ENCODE measurements at regions not wholly inside any gene's neighbourhood (a gene's known extent, or its start where the extent isn't known, plus 50 kb on each side); places are given as distances from the start of the nearest gene placed in this dataset.

GRCh38 chr5:54832858-54833257 lies 152.5 kb downstream of the ESM1 start:
- Mint-ChIP-seq H3K36me3 (ENCODE audit: low read depth) (no peaks in the 10 kb centered on the region), H3K4me3 (no peak overlapping the region), H3K27me3 (no peaks in the 10 kb centered on the region), H3K4me1 (peaks cover 7% of the 10 kb centered on the region), H3K27ac (no peak overlapping the region), H3K9me3 (ENCODE audit: low read depth) (no peaks in the 10 kb centered on the region)
- CTCF ChIA-PET = interaction anchor here (3.2 kb wide), 1 partner anchor 12 kb away, joined by 18 read pairs; no protein-coding TSS in a partner anchor
- intact Hi-C loops (cut with DNase I, micrococcal nuclease) = no loop called here
- DNase-seq (no peak), ATAC-seq (no peak)
- POLR2A ChIA-PET = no interaction called here

DNA sequence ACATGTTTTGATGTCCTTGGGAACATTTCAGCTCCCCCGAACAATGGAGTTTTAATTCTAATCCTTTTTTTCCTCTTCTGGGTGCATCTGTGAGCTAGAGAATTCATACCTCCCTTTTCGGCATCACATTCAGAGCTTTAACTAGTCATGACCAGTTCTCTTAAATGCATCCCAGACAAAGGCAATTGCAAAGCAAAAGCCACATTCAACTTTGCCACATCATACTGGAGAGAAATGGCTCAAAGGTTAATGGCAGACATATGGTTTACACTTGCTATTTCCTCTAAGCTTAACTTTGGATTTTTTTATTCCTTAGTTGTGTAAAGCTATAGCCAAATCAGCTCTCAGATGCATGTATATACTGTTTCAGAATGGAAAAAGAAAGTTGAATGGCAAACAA lies 153.3 kb downstream of the ESM1 start:
- no peak overlapping the region for H3K27ac Mint-ChIP-seq
- H3K36me3 Mint-ChIP-seq (ENCODE audit: low read depth) = no peaks in the 10 kb centered on the region
- peaks cover 7% of the 10 kb centered on the region for H3K4me1 Mint-ChIP-seq

GRCh38 chr5:54831233-54831632 lies 154.2 kb downstream of the ESM1 start:
- H3K9me3 Mint-ChIP-seq (ENCODE audit: low read depth) = no peaks in the 10 kb centered on the region
- intact Hi-C loops (cut with DNase I, micrococcal nuclease) = no loop called here
- POLR2A ChIA-PET = no interaction called here
- no peaks in the 10 kb centered on the region for H3K27me3 Mint-ChIP-seq
- no peak overlapping the region for H3K27ac Mint-ChIP-seq
- CTCF ChIA-PET = interaction anchor here (3.2 kb wide), 1 partner anchor 14 kb away, joined by 18 read pairs; no protein-coding TSS in a partner anchor
- ATAC-seq (no peak), DNase-seq (no peak)
- H3K4me1 Mint-ChIP-seq = peaks cover 7% of the 10 kb centered on the region
- no peaks in the 10 kb centered on the region for H3K36me3 Mint-ChIP-seq (ENCODE audit: low read depth)
- H3K4me3 Mint-ChIP-seq = no peak overlapping the region

More for the DNA sequence above, 153.3 kb downstream of the ESM1 start:
- intact Hi-C loops (cut with DNase I, micrococcal nuclease) = no loop called here
- ChIA-PET POLR2A (no interaction called here), CTCF (interaction anchor here (0.6 to 3.2 kb wide), 2 partner anchors 13 to 35 kb away, joined by 3 to 18 read pairs; no protein-coding TSS in a partner anchor)
- no peaks in the 10 kb centered on the region for H3K9me3 Mint-ChIP-seq (ENCODE audit: low read depth)
- DNase-seq (no peak), ATAC-seq (no peak)
- no peak overlapping the region for H3K4me3 Mint-ChIP-seq
- H3K27me3 Mint-ChIP-seq = no peaks in the 10 kb centered on the region

GRCh38 chr5:54829676-54830535 lies 155.5 kb downstream of the ESM1 start:
- Mint-ChIP-seq H3K27me3 (no peaks in the 10 kb centered on the region), H3K9me3 (ENCODE audit: low read depth) (no peaks in the 10 kb centered on the region), H3K4me1 (peaks cover 7% of the 10 kb centered on the region), H3K36me3 (ENCODE audit: low read depth) (no peaks in the 10 kb centered on the region), H3K4me3 (no peak overlapping the region), H3K27ac (no peak overlapping the region)
- no peak for DNase-seq
- POLR2A ChIA-PET = no interaction called here
- no peak for ATAC-seq
- CTCF ChIA-PET = interaction anchor here (0.6 to 0.7 kb wide), 2 partner anchors 10 to 185 kb away, joined by 3 read pairs; no protein-coding TSS in a partner anchor
- intact Hi-C loops (cut with DNase I, micrococcal nuclease) = no loop called here

GRCh38 chr5:54829102-54829501 lies 156.3 kb downstream of the ESM1 start:
- no peak overlapping the region for H3K27ac Mint-ChIP-seq
- POLR2A ChIA-PET = no interaction called here
- CTCF ChIA-PET = interaction anchor here (0.6 kb wide), 1 partner anchor 10 kb away, joined by 3 read pairs; no protein-coding TSS in a partner anchor
- H3K4me1 Mint-ChIP-seq = peaks cover 7% of the 10 kb centered on the region
- intact Hi-C loops (cut with DNase I, micrococcal nuclease) = no loop called here
- ATAC-seq = no peak
- H3K4me3 Mint-ChIP-seq = no peak overlapping the region
- no peak for DNase-seq
- H3K27me3 Mint-ChIP-seq = no peaks in the 10 kb centered on the region
- H3K9me3 Mint-ChIP-seq (ENCODE audit: low read depth) = no peaks in the 10 kb centered on the region
- no peaks in the 10 kb centered on the region for H3K36me3 Mint-ChIP-seq (ENCODE audit: low read depth)

DNA sequence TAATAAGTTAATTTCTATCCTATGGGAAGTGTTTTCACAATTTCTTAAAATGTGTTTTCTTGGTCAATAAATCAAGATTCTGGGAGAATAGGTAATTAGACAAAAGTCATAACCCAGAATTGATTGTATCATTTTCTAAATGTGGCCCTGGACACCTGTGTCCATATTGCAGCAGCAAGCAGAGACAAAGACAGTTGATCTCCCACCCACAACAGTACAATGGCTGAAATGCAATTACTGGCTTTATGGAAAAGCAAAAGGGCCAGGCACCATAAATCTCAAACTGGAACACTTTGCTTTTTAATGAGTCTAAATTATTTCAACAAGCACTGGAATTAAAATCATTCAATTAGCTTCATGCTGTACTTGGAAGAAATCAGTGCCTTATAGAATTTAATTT lies 157.2 kb downstream of the ESM1 start:
- CTCF ChIA-PET = interaction anchor here (0.6 kb wide), 1 partner anchor 340 kb away, joined by 3 read pairs; no protein-coding TSS in a partner anchor
- no peaks in the 10 kb centered on the region for H3K27me3 Mint-ChIP-seq
- peaks cover 4% of the 10 kb centered on the region for H3K4me1 Mint-ChIP-seq
- intact Hi-C loops (cut with DNase I, micrococcal nuclease) = no loop called here
- no peak overlapping the region for H3K4me3 Mint-ChIP-seq
- H3K27ac Mint-ChIP-seq = no peak overlapping the region
- DNase-seq = no peak
- H3K9me3 Mint-ChIP-seq (ENCODE audit: low read depth) = no peaks in the 10 kb centered on the region
- no peak for ATAC-seq
- POLR2A ChIA-PET = no interaction called here
- H3K36me3 Mint-ChIP-seq (ENCODE audit: low read depth) = no peaks in the 10 kb centered on the region

DNA sequence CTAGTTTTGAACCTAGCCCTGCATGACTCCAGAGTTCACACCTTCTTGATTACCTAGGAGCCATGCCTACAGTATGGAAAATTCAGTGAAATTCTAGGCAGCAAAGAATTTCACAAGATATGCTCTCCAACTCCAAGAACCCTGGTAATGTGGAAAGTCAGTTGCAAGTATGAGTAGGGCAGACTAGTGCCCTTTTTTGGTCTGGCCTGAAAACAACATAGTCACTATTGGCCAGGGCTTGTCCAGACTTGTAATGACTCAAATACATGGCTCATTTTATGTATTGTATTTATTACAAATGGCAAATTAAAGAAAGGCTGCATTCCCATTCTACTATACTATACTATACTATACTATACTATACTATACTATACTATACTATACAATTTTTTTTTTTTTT lies 160.4 kb downstream of the ESM1 start:
- intact Hi-C loops (cut with DNase I, micrococcal nuclease) = no loop called here
- Mint-ChIP-seq H3K4me1 (no peaks in the 10 kb centered on the region), H3K4me3 (no peak overlapping the region)

DNA sequence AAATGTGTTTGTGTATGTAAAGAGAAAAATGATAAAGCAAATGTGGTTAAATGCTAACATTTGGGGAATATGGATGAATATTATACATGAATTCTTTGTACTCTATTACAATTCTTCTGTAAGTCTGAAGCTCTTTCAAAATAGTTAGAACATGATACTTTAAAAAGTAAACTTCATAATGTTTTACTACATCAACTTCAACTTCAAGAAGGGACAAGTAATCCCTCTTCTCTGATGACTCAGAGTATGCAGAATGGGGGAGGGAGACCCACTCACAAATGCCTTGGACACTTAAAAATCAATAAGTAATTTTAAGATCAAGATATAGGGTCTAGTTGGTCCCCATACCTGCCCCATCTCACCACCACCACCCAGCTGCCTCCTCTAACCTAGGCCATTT lies 162.4 kb downstream of the ESM1 start:
- POLR2A ChIA-PET = no interaction called here
- no peak overlapping the region for H3K4me3 Mint-ChIP-seq
- H3K36me3 Mint-ChIP-seq (ENCODE audit: low read depth) = no peaks in the 10 kb centered on the region
- no peak for DNase-seq
- CTCF ChIA-PET = interaction anchor here (0.7 kb wide), 1 partner anchor 847 kb away, joined by 3 read pairs; no protein-coding TSS in a partner anchor
- ATAC-seq = no peak
- H3K4me1 Mint-ChIP-seq = no peaks in the 10 kb centered on the region
- peaks cover 2% of the 10 kb centered on the region for H3K27me3 Mint-ChIP-seq
- H3K27ac Mint-ChIP-seq = no peak overlapping the region
- intact Hi-C loops (cut with DNase I, micrococcal nuclease) = no loop called here
- H3K9me3 Mint-ChIP-seq (ENCODE audit: low read depth) = no peaks in the 10 kb centered on the region

More for the DNA sequence above, 160.4 kb downstream of the ESM1 start:
- H3K27me3 Mint-ChIP-seq = no peaks in the 10 kb centered on the region
- ChIA-PET CTCF (interaction anchor here (1.1 to 1.9 kb wide), 2 partner anchors 20 to 21 kb away, joined by 3 to 5 read pairs; no protein-coding TSS in a partner anchor), POLR2A (no interaction called here)
- H3K9me3 Mint-ChIP-seq (ENCODE audit: low read depth) = no peaks in the 10 kb centered on the region
- ATAC-seq (no peak), DNase-seq (no peak)
- no peak overlapping the region for H3K27ac Mint-ChIP-seq
- no peaks in the 10 kb centered on the region for H3K36me3 Mint-ChIP-seq (ENCODE audit: low read depth)

GRCh38 chr5:54822324-54822687 lies 163.1 kb downstream of the ESM1 start:
- Mint-ChIP-seq H3K36me3 (ENCODE audit: low read depth) (no peaks in the 10 kb centered on the region), H3K27ac (no peak overlapping the region), H3K4me3 (no peak overlapping the region), H3K27me3 (peaks cover 2% of the 10 kb centered on the region), H3K9me3 (ENCODE audit: low read depth) (no peaks in the 10 kb centered on the region), H3K4me1 (no peaks in the 10 kb centered on the region)
- ChIA-PET POLR2A (no interaction called here), CTCF (interaction anchor here (0.7 to 1.2 kb wide), 2 partner anchors 306 to 846 kb away, joined by 3 read pairs; no protein-coding TSS in a partner anchor)
- DNase-seq (no peak), ATAC-seq (no peak)
- intact Hi-C loops (cut with DNase I, micrococcal nuclease) = no loop called here

DNA sequence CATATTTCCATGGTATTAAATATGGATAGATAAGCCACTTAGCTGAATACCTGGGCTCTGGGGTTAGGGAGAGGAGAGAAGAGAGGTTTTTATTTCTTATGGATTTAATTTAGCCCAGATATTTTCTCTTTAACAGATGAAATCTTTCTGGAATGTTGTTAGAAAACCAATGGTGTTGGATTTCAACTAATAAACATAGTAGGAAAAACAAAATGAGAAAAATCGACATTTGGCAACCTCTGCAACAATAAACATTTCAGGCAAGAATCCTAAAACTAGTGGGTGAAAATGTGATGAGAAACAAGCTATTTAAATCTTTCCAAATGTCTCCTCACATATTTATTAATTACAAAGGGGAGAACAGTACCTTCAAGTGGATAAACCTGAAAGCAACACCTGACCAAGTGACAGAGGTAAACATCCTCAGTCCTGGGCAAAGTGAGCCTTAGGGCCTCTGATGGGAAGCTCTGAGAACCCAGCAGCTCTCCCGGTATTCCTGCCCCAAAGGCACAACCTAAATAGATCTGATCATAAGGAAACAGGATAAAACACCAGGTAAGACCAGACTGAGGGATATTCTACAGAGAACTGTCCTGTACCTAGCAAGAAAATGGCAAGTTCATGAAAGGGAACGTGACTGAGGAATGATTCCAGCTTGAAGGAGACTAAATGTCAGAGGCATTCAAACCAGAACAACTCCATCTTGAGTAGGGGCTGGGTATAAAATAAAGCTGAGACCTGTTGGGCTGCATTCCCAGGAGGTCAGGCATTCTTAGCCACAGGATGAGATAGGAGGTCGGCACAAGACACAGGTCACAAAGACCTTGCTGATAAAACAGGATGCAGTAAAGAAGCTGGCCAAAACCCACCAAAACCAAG lies 163.7 kb downstream of the ESM1 start:
- Mint-ChIP-seq H3K36me3 (ENCODE audit: low read depth) (no peaks in the 10 kb centered on the region), H3K27me3 (peaks cover 2% of the 10 kb centered on the region), H3K4me3 (no peak overlapping the region), H3K9me3 (ENCODE audit: low read depth) (no peaks in the 10 kb centered on the region), H3K4me1 (no peaks in the 10 kb centered on the region), H3K27ac (no peak overlapping the region)
- ChIA-PET CTCF (interaction anchor here (1.2 to 2.0 kb wide), 4 partner anchors 11 to 332 kb away, joined by 3 to 9 read pairs (median 5); no protein-coding TSS in a partner anchor), POLR2A (no interaction called here)
- DNase-seq (no peak), ATAC-seq (no peak)
- intact Hi-C loops (cut with DNase I, micrococcal nuclease) = no loop called here

- CTCF ChIA-PET = interaction anchor here (0.6 to 2.0 kb wide), 6 partner anchors 9 to 331 kb away, joined by 3 to 9 read pairs (median 4); no protein-coding TSS in a partner anchor
- H3K4me3 Mint-ChIP-seq = no peak overlapping the region
- POLR2A ChIA-PET = no interaction called here
- no peaks in the 10 kb centered on the region for H3K36me3 Mint-ChIP-seq (ENCODE audit: low read depth)
- no peaks in the 10 kb centered on the region for H3K4me1 Mint-ChIP-seq
- H3K27me3 Mint-ChIP-seq = peaks cover 4% of the 10 kb centered on the region
- intact Hi-C loops (cut with DNase I, micrococcal nuclease) = no loop called here
- H3K27ac Mint-ChIP-seq = no peak overlapping the region
- no peaks in the 10 kb centered on the region for H3K9me3 Mint-ChIP-seq (ENCODE audit: low read depth)
- no peak for ATAC-seq
- DNase-seq = no peak
These were observed 164.9 kb downstream of the ESM1 start for GRCh38 chr5:54820346-54821134.

Data from activated CD4-positive, alpha-beta T cell treated with anti-CD3 and anti-CD28 coated beads for 36 hours (primary cell).